OCI-LY7 (cell line): ENCODE measurements at regions not wholly inside any gene's neighbourhood (a gene's known extent, or its start where the extent isn't known, plus 50 kb on each side); places are given as distances from the start of the nearest gene placed in this dataset.

Experiments used
- BruUV-seq: library from RNA; stranded (reverse); fragments of 400-500 nt; replicated peaks from 2 replicates; lab custom pipeline; 2021; lab: Mats Ljungman, UMichigan
- CTCF ChIA-PET: fragments of 300-600 bp; sonication (Branson Sonifier 250); formaldehyde crosslinking; loops from one replicate; lab custom pipeline; 2022; ENCODE audit warnings: antibody characterized with exemption; ENCODE audit not compliant: unreplicated experiment; lab: Charles Lee
- POLR2A ChIA-PET: fragments of 300-600 bp; sonication (Branson Sonifier 250); formaldehyde crosslinking; loops from one replicate; lab custom pipeline; 2022; ENCODE audit warnings: antibody characterized with exemption; lab: Charles Lee
- DNase-seq: peaks from one replicate; pipeline ENCODE4 v3.0.0-alpha.2; 2015; ENCODE audit warnings: low spot score
- H2AFZ ChIP-seq: fragments of 200-600 bp; sonication (generic), shearing (Covaris generic); 2 replicates; pipeline ENCODE4 v1.6.1; 2014; ENCODE audit warnings: mild to moderate bottlenecking, antibody characterized with exemption, low read length, moderate library complexity
- H3K27ac ChIP-seq: fragments of 200-600 bp; sonication (generic); 2 replicates; pipeline ENCODE4 v1.5.1; 2014; ENCODE audit warnings: mixed run types, low read depth, mild to moderate bottlenecking, moderate library complexity, low read length, inconsistent platforms; ENCODE audit not compliant: poor library complexity, severe bottlenecking
- H3K36me3 ChIP-seq: fragments of 200-600 bp; sonication (generic); 2 replicates; pipeline ENCODE4 v1.6.1; 2014; ENCODE audit warnings: mild to moderate bottlenecking, antibody characterized with exemption, low read length, moderate library complexity, mixed read lengths; ENCODE audit not compliant: insufficient read depth
- H3K4me1 ChIP-seq: fragments of 200-600 bp; sonication (generic); 2 replicates; pipeline ENCODE4 v1.5.1; 2014; ENCODE audit warnings: mild to moderate bottlenecking, low read length; ENCODE audit not compliant: insufficient read depth, poor library complexity, severe bottlenecking
- H3K4me2 ChIP-seq: fragments of 200-600 bp; sonication (generic); 2 replicates; pipeline ENCODE4 v1.6.1; 2014; ENCODE audit warnings: mild to moderate bottlenecking, low read length
- H3K4me3 ChIP-seq: fragments of 200-600 bp; sonication (generic); 2 replicates; pipeline ENCODE4 v1.5.1; 2014; ENCODE audit warnings: mild to moderate bottlenecking, low read depth, low read length; ENCODE audit not compliant: poor library complexity, severe bottlenecking
- H3K79me2 ChIP-seq: fragments of 200-600 bp; sonication (generic); 2 replicates; pipeline ENCODE4 v1.6.1; 2016; ENCODE audit warnings: low read depth, mild to moderate bottlenecking, low read length, moderate library complexity, mixed read lengths; ENCODE audit not compliant: insufficient read depth
- H3K9me2 ChIP-seq: fragments of 200-600 bp; sonication (generic); 2 replicates; pipeline ENCODE4 v1.6.1; 2016; ENCODE audit warnings: mild to moderate bottlenecking, low read length, mixed read lengths; ENCODE audit not compliant: insufficient read depth
- H3K9me3 ChIP-seq: fragments of 200-600 bp; sonication (generic); 2 replicates; pipeline ENCODE4 v1.6.1; 2014; ENCODE audit warnings: mild to moderate bottlenecking, mixed run types, low read length, mixed read lengths
- H4K20me1 ChIP-seq: fragments of 200-600 bp; sonication (generic); 2 replicates; pipeline ENCODE4 v1.6.1; 2014; ENCODE audit warnings: mild to moderate bottlenecking, antibody characterized with exemption, low read length, moderate library complexity, mixed read lengths; ENCODE audit not compliant: insufficient read depth
- EZH2phosphoT487 ChIP-seq: fragments of 200-600 bp; sonication (generic); IDR thresholded peaks from 2 replicates; pipeline ENCODE4 v1.6.1; 2018; ENCODE audit warnings: low read depth, borderline replicate concordance, mild to moderate bottlenecking, mixed run types, antibody characterized with exemption, low read length, moderate library complexity, mixed read lengths
- intact Hi-C: fragments of 100-400 bp; cut with micrococcal nuclease; formaldehyde crosslinking; loops from one replicate; pipeline ENCODE4 v1.10.0; 2022; ENCODE audit not compliant: unreplicated experiment
- TF ChIP-seq, protein P1 (sequence below): fragments of 200-600 bp; sonication (generic); conservative IDR thresholded peaks from 2 replicates; pipeline ENCODE4 v1.5.1; 2014; ENCODE audit warnings: mild to moderate bottlenecking, antibody characterized with exemption, low read length, moderate library complexity, mixed read lengths

DNA sequence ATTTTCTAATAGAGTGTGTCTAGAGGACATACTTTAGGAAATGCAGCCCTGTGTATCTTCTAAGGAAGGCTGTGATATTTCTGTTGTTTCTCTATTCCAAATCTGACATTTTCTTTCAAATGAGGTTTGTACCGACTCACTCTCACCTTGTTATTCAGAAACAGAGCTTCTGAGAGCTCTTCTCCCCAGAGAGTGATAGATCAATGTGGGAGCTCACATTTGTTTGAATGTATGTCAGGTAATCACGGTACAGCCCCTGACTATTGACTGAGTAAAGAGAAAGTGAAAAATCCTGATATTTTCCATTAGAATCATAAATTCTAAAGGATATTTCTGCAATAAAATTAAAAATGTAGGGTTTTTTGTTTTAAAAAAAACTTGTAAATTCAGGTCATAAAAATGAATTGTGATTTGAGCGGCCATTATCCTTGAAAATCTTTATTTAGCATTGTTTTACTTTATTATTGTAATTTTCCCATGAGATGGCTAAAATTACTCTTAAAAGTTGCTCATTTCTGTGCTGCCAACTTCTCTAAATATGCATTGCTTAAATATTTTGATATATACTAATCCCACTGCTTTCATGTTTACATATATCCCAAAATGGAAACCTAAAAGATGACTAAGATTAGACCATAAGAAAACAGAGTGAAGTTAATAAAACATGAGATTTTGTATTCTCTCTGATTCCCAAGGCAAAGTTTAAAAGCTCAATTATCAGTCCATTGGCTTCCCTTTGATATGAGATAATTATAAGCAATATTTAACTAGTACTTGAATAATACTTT is 1226.8 kb upstream of the CITED2 start:
- Histone ChIP-seq H4K20me1 (no peaks in the 10 kb centered on the region), H3K79me2 (no peaks in the 10 kb centered on the region), H3K9me3 (no peaks in the 10 kb centered on the region), H3K4me2 (no peak overlapping the region), H3K36me3 (no peaks in the 10 kb centered on the region), H3K4me3 (no peak overlapping the region), H3K9me2 (no peaks in the 10 kb centered on the region), H3K4me1 (no peaks in the 10 kb centered on the region), H2AFZ (no peak overlapping the region), H3K27ac (no peak overlapping the region)
- CTCF ChIA-PET: no interaction called here
- POLR2A ChIA-PET: interaction anchor here (0.7 to 1.6 kb wide), 2 partner anchors 42 to 87 kb away, joined by 3 to 4 read pairs; no protein-coding TSS in a partner anchor
- no peak for DNase-seq
- no TSS peak for BruUV-seq
- TF ChIP-seq EZH2phosphoT487: no peak
- TF ChIP-seq, protein P1, sequence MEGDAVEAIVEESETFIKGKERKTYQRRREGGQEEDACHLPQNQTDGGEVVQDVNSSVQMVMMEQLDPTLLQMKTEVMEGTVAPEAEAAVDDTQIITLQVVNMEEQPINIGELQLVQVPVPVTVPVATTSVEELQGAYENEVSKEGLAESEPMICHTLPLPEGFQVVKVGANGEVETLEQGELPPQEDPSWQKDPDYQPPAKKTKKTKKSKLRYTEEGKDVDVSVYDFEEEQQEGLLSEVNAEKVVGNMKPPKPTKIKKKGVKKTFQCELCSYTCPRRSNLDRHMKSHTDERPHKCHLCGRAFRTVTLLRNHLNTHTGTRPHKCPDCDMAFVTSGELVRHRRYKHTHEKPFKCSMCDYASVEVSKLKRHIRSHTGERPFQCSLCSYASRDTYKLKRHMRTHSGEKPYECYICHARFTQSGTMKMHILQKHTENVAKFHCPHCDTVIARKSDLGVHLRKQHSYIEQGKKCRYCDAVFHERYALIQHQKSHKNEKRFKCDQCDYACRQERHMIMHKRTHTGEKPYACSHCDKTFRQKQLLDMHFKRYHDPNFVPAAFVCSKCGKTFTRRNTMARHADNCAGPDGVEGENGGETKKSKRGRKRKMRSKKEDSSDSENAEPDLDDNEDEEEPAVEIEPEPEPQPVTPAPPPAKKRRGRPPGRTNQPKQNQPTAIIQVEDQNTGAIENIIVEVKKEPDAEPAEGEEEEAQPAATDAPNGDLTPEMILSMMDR: no peak
- intact Hi-C loops: no loop called here

DNA sequence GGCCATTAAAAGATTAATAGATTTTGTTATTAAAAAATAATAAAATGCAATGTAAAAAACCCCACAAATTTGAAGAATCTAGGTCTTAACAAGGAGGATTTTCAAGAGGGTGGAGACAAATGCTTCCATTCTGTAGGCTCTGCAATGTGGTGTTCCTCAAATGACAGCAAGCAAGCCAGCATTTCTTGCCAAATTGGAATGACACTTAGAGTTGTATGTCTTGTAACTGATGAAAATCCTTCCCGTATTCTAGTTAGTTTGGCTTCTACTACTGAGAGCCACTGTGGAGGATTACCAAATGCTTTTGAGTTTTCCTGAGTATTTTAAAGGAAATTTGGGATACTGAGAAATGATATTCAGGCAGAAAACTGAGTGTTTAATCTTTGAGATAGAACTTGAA is 1225.5 kb upstream of the CITED2 start:
- H2AFZ ChIP-seq: no peak overlapping the region
- no peaks in the 10 kb centered on the region for H4K20me1 ChIP-seq
- CTCF ChIA-PET: no interaction called here
- no peak for TF ChIP-seq EZH2phosphoT487
- TF ChIP-seq, protein P1: no peak
- no peak for DNase-seq
- no peaks in the 10 kb centered on the region for H3K79me2 ChIP-seq
- H3K4me1 ChIP-seq: no peaks in the 10 kb centered on the region
- no peak overlapping the region for H3K4me2 ChIP-seq
- no peaks in the 10 kb centered on the region for H3K9me3 ChIP-seq
- intact Hi-C loops: no loop called here
- no peaks in the 10 kb centered on the region for H3K9me2 ChIP-seq
- POLR2A ChIA-PET: no interaction called here
- no TSS peak for BruUV-seq
- no peak overlapping the region for H3K4me3 ChIP-seq
- H3K36me3 ChIP-seq: no peaks in the 10 kb centered on the region
- H3K27ac ChIP-seq: no peak overlapping the region

DNA sequence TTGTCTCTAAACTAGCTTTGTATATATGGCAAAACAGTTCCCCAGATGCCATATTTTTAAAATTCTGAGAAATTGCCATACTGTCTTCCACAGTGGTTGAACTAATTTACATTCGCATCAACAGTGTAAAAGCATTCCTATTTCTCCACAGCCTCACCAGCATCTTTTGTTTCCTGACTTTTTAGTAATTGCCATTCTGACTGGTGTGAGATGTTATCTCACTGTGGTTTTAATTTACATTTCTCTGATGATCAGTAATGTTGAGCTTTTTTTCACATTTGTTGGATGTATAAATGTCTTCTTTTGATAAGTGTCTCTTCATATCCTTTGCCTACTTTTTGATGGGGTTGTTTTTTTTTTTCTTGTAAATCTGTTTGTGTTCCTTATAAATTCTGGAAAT is 1222.7 kb upstream of the CITED2 start:
- H3K4me3 ChIP-seq: no peak overlapping the region
- no peak overlapping the region for H2AFZ ChIP-seq
- no peaks in the 10 kb centered on the region for H3K9me2 ChIP-seq
- no TSS peak for BruUV-seq
- CTCF ChIA-PET: no interaction called here
- H3K9me3 ChIP-seq: no peaks in the 10 kb centered on the region
- intact Hi-C loops: no loop called here
- H3K27ac ChIP-seq: no peak overlapping the region
- no peak overlapping the region for H3K4me2 ChIP-seq
- no peak for DNase-seq
- H3K4me1 ChIP-seq: no peaks in the 10 kb centered on the region
- H3K79me2 ChIP-seq: no peaks in the 10 kb centered on the region
- H4K20me1 ChIP-seq: no peaks in the 10 kb centered on the region
- TF ChIP-seq, protein P1: no peak
- no peak for TF ChIP-seq EZH2phosphoT487
- POLR2A ChIA-PET: interaction anchor here (0.6 kb wide), 1 partner anchor 35 kb away, joined by 3 read pairs; no protein-coding TSS in a partner anchor
- no peaks in the 10 kb centered on the region for H3K36me3 ChIP-seq
